Stimulated activated naive B cell treated with anti-CD40 and anti-IgM and Interleukin-4, amounts not matched to agents 10 μg/mL and 1 μg/mL and 100 μg/mL, for 72 hours (primary cell): ENCODE measurements at regions not wholly inside any gene's neighbourhood (a gene's known extent, or its start where the extent isn't known, plus 50 kb on each side); places are given as distances from the start of the nearest gene placed in this dataset.

Experiments
- ATAC-seq, 2 donors: fragments of 150-1000 bp; cut with Tn5 transposase; replicated peaks; 2 replicates each; pipeline ENCODE4 v1.10.0; 2021; ENCODE audit warnings: moderate library complexity in 1 of 2
- DNase-seq: peaks from one replicate; pipeline ENCODE4 v3.0.0; 2021
- H3K27ac Mint-ChIP-seq: one replicate; pipeline ENCODE4 v1.8.0; 2022; ENCODE audit warnings: mild to moderate bottlenecking, mixed read lengths
- H3K27me3 Mint-ChIP-seq, 2 donors: one replicate each; pipeline ENCODE4 v1.8.0; 2022; ENCODE audit warnings: mixed read lengths in 2 of 2
- H3K36me3 Mint-ChIP-seq, 2 donors: one replicate each; pipeline ENCODE4 v1.8.0; 2022; ENCODE audit warnings: mixed read lengths in 2 of 2, mild to moderate bottlenecking in 1 of 2
- H3K4me1 Mint-ChIP-seq, 2 donors: one replicate each; pipeline ENCODE4 v1.8.0; 2022; ENCODE audit warnings: mixed read lengths in 2 of 2, mild to moderate bottlenecking in 1 of 2
- H3K4me3 Mint-ChIP-seq, 2 donors: one replicate each; pipeline ENCODE4 v1.8.0; 2022; ENCODE audit warnings: mild to moderate bottlenecking in 2 of 2, mixed read lengths in 2 of 2, moderate library complexity in 1 of 2
- H3K9me3 Mint-ChIP-seq, 2 donors: one replicate each; pipeline ENCODE4 v1.8.0; 2022; ENCODE audit warnings: mixed read lengths in 2 of 2, mild to moderate bottlenecking in 1 of 2

DNA sequence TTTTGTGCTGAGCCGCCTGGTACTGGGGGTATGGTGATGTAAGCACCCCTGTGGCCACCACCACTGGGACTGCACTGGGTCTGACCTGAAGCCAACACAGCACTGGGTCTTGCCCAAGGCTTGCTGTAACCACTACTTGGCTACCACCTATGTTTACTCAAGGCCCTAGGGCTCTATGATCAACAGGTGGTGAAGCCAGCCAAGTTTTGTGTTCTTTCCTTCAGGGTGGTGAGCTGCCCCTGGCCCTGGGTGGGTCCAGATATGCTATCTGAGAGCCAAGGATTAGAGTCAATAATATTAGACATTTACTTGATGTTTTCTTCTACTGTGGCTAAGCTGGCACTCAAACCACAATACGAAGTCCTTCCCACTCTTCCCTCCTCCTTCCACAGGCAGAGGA lies 55.1 kb upstream of the PAGE4 start:
- Mint-ChIP-seq H3K27ac (no peak overlapping the region), H3K4me1 (no peaks in the 10 kb centered on the region), H3K4me3 (no peak overlapping the region), H3K9me3 (peaks cover 3 to 4% of the 10 kb centered on the region in 2 donors), H3K27me3 (peaks cover 31 to 51% of the 10 kb centered on the region in 2 donors), H3K36me3 (no peaks in the 10 kb centered on the region)
- no peak for DNase-seq
- ATAC-seq, result no peak

DNA sequence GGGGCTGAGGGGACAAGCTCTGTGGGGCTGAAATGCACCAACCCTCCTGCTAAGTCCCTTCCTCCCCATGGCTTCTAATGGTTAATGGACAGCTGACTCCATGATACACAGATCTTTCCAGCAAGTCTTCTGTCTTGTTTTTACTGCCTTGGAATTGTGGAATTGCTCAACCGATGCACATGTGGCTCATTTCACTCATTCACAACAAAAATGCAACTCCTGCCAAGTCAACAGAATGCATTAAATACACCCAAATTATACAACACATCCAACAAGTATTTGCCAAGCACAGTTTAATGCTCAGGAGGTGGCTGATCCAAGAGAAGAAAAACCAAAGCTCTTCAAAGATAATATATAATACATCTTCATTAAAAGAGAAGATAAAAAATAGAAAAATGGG lies 61.9 kb upstream of the PAGE4 start:
- H3K9me3 Mint-ChIP-seq, result peaks cover 3 to 4% of the 10 kb centered on the region in 2 donors
- no peaks in the 10 kb centered on the region for H3K4me1 Mint-ChIP-seq
- DNase-seq, result no peak
- no peak overlapping the region for H3K4me3 Mint-ChIP-seq
- H3K27me3 Mint-ChIP-seq, result peaks cover 10 to 33% of the 10 kb centered on the region in 2 donors
- no peak for ATAC-seq
- H3K36me3 Mint-ChIP-seq, result no peaks in the 10 kb centered on the region
- no peak overlapping the region for H3K27ac Mint-ChIP-seq

DNA sequence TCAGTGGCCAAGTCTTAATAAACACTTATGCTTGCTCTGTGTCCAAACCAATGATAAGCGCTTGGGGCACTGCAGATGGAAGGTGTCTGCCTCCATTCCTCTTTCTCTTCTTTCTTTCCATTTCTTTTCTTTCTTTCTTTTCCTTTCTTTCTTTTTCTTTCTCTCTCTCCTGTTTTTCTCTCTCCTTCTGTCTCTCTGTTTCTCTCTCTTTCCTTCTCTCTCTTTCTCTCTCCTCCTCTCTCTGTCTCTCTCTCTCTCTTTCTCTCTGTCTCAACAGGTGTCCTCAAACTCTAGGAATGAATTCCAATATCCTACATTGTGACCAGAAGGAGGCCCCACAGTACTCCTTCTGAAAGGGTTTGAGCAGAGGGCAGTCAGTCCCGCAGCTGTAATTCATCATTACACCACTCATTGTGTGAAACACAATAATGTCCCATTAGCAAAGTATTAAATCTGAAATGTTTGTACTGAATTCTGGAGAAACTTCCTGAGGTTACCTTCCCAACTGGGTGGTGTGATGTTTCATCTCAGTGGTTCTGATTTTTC lies 66.5 kb upstream of the PAGE1 start:
- H3K27ac Mint-ChIP-seq, result no peak overlapping the region
- H3K27me3 Mint-ChIP-seq, result peaks cover 6 to 24% of the 10 kb centered on the region in 2 donors
- ATAC-seq (no peak), DNase-seq (no peak)
- no peaks in the 10 kb centered on the region for H3K36me3 Mint-ChIP-seq
- no peaks in the 10 kb centered on the region for H3K4me1 Mint-ChIP-seq
- no peak overlapping the region for H3K4me3 Mint-ChIP-seq
- H3K9me3 Mint-ChIP-seq, result no peaks in the 10 kb centered on the region

DNA sequence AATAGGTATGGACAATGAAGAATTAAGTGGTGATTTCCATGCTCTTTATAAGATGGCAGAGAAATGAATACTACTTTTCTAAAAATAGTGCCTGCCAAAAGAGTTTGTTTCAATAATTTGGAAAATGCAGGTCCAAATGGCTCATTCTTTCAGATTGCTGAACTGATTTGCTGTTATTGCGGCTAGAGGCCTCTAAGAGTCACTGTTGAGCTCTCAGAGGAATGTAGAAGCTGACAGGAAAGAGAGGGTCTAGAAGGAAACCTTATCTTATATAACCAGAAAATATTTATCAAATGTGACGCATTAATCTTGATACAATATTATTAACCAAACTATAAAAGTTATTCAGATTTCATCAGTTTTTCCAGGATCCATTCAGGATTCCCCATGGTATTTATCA lies 65.7 kb upstream of the PAGE1 start:
- no peaks in the 10 kb centered on the region for H3K9me3 Mint-ChIP-seq
- no peak overlapping the region for H3K4me3 Mint-ChIP-seq
- H3K36me3 Mint-ChIP-seq, result no peaks in the 10 kb centered on the region
- H3K27ac Mint-ChIP-seq, result no peak overlapping the region
- DNase-seq (no peak), ATAC-seq (no peak)
- H3K4me1 Mint-ChIP-seq, result peaks cover 2 to 4% of the 10 kb centered on the region in 2 donors
- peaks cover 8 to 25% of the 10 kb centered on the region in 2 donors for H3K27me3 Mint-ChIP-seq

DNA sequence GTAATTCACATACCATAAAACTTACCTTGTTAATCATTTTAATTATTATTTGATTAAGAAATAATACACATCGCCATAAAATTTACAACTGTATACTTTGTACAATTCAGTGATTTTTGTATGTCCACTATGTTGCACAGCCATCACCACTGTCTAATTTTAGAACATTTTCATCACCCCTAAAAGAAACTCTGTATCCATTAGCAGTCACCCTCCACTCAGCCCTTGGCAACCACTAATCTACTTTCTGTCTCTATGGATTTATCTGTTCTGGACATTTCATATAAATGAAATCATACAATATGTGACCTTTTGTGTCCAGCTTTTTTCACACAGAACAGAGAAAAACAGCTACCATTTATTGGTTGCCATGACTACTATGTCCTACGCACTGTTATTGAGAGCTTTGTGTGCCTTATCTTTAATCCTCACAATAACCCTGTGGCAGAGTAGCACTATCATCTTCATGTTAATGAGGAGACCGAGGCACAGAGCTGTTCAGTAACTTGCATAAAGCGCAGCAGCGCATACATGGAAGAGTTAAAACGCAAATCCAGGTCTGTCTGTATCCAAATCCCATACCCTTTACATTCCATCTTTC lies 64.6 kb upstream of the PAGE1 start:
- H3K27ac Mint-ChIP-seq, result no peak overlapping the region
- DNase-seq, result no peak
- no peaks in the 10 kb centered on the region for H3K9me3 Mint-ChIP-seq
- H3K36me3 Mint-ChIP-seq, result no peaks in the 10 kb centered on the region
- ATAC-seq, result no peak
- peaks cover 11 to 34% of the 10 kb centered on the region in 2 donors for H3K27me3 Mint-ChIP-seq
- H3K4me1 Mint-ChIP-seq, result peaks cover 4 to 8% of the 10 kb centered on the region in 2 donors
- no peak overlapping the region for H3K4me3 Mint-ChIP-seq

DNA sequence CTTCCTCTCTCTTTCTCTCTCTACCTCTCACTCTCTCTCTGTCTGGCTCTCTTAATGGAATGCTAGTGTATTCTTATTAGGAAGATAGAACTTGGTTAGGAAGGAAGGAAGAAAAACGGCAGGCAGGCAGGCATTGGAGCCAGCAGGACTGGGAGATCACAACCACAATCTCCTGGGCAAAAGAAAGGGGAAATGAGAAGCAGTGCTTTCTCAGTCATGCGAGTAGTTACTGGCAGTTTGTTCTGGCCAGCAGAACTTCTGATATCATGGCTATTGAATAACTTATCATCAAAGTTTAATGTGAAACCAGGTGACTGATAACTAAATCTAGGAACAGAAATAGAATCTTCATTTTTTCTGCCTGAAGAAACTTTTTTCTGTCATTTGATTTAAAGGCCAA lies 60.9 kb upstream of the PAGE1 start:
- Mint-ChIP-seq H3K4me3 (no peak overlapping the region), H3K4me1 (peaks cover 4 to 8% of the 10 kb centered on the region in 2 donors), H3K9me3 (no peaks in the 10 kb centered on the region), H3K27me3 (peaks cover 5 to 31% of the 10 kb centered on the region in 2 donors), H3K27ac (no peak overlapping the region), H3K36me3 (no peaks in the 10 kb centered on the region)
- DNase-seq, result no peak
- peak; percentile 42 to 61 for ATAC-seq

DNA sequence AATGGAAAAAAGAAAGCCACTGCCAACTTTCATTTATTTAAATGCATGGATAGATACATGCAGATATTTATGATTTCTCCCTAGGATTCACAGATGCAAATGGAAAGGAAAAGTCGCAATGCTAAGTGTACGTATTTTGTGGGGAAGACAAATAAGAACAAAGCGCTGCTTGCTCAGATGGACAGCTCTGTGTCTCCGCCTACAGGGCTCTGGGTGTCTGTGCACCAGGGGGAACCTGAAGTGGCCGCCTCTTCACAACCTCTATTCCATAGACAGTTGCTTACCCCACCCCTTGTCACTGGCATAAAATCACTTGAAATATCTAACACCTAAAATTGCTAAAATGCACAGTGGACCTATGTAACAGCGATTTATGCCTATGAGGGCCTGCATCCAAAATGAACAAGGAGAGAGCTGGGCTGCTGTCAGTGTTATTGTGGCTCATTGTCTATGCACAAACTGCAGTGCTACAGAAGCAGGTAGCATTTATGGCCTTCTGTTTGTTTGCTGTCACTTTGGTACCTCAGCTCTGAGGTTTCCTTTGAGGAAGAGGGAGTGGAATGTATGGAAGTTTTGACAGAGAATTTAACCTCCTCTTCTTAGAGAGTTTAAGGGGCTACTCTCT lies 58.6 kb upstream of the PAGE1 start:
- Mint-ChIP-seq H3K36me3 (no peaks in the 10 kb centered on the region), H3K27me3 (peaks cover 11 to 30% of the 10 kb centered on the region in 2 donors), H3K27ac (no peak overlapping the region), H3K9me3 (no peaks in the 10 kb centered on the region), H3K4me1 (peaks cover 4 to 8% of the 10 kb centered on the region in 2 donors), H3K4me3 (no peak overlapping the region)
- peak; percentile 63 to 76 for ATAC-seq
- peak; percentile 21 for DNase-seq

DNA sequence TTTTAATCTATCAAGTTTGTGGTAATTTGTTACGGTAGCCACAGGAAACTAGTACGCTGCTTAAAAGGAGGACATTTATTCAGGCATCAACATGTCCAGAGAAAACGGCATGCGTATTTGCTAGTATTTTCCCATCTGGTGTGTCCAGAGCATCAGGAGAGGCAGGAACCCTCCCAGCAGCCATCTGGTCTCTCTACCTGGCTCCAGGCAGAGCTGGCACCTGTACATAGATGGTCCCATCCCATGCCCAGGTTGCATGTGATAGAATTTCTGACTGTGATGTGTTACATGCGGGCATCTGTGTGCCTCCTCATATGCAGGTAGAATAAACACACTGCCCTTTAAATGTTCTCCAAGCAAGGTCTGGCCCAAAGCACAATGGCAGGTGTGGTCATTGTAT lies 57.9 kb upstream of the PAGE1 start:
- no peaks in the 10 kb centered on the region for H3K36me3 Mint-ChIP-seq
- no peaks in the 10 kb centered on the region for H3K9me3 Mint-ChIP-seq
- H3K4me3 Mint-ChIP-seq, result no peak overlapping the region
- ATAC-seq, result no peak
- peaks cover 4 to 8% of the 10 kb centered on the region in 2 donors for H3K4me1 Mint-ChIP-seq
- H3K27me3 Mint-ChIP-seq, result peaks cover 11 to 30% of the 10 kb centered on the region in 2 donors
- H3K27ac Mint-ChIP-seq, result no peak overlapping the region
- DNase-seq, result no peak

DNA sequence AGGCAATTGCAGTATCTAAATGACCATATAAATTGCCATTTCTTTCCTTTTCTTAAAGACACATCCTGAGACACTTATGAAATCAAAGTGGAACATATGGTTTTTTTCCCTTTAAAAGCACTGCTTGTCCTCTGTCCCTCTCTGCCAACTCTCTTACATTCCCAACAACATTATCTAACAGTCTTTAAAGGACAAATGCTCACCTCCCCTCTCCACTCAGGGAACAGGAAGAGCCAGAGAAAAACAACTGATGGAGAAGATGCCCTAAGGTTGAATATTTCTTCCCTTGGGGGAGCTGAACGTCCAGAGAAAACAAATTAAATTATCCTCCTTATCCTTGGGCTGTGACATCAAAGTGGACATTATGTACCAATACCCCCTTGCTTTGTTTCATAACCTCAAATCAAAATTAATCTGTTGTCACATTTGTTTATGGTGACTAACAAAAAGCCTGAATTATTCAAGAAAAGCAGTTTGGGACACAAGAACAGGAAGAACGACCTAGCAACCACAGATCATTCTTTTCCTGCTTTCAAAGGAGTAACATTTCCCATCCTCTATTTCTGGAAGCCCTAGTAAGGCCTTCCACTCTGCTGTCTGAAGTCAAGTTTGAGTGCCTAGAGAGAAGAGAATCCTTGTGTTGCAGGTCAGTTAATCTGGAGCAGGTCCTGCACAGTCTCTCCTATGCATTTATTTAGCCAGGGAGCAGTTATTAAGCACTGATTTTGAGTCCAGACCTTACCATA lies 52.6 kb upstream of the PAGE1 start:
- H3K36me3 Mint-ChIP-seq, result no peaks in the 10 kb centered on the region
- H3K27ac Mint-ChIP-seq, result no peak overlapping the region
- H3K4me3 Mint-ChIP-seq, result no peak overlapping the region
- H3K9me3 Mint-ChIP-seq, result no peaks in the 10 kb centered on the region
- ATAC-seq, result no peak
- H3K4me1 Mint-ChIP-seq, result no peaks in the 10 kb centered on the region
- H3K27me3 Mint-ChIP-seq, result peaks cover 15 to 32% of the 10 kb centered on the region in 2 donors
- no peak for DNase-seq

DNA sequence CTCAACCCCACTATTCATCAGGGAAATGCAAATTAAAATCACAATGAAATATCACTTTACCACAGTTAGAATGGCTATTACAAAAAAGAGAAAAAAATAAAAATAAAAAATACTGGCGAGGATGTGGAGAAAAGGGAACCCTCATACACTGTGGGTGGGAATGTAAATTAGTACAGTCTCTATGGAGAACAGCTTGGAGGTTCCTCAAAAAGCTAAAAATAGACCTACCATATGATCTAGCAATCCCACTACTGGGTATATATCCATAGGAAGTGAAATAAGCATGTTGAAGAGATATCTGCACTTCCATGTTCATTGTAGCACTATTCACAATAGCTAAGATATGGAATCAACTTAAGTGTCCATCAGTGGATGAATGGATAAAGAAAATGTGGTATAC lies 50.5 kb upstream of the PAGE1 start:
- DNase-seq (no peak), ATAC-seq (no peak)
- Mint-ChIP-seq H3K4me1 (no peaks in the 10 kb centered on the region), H3K27me3 (peaks cover 15 to 32% of the 10 kb centered on the region in 2 donors), H3K9me3 (no peaks in the 10 kb centered on the region), H3K27ac (no peak overlapping the region), H3K36me3 (no peaks in the 10 kb centered on the region), H3K4me3 (no peak overlapping the region)
